ENCODE measurements at regions not wholly inside any gene's neighbourhood (a gene's known extent, or its start where the extent isn't known, plus 50 kb on each side); places are given as distances from the start of the nearest gene placed in this dataset.
"Not testable (repeated sequence)": the region's sequence is repeated elsewhere in the genome, so short reads cannot be mapped to it uniquely, and the experiment has no call there.

DNA sequence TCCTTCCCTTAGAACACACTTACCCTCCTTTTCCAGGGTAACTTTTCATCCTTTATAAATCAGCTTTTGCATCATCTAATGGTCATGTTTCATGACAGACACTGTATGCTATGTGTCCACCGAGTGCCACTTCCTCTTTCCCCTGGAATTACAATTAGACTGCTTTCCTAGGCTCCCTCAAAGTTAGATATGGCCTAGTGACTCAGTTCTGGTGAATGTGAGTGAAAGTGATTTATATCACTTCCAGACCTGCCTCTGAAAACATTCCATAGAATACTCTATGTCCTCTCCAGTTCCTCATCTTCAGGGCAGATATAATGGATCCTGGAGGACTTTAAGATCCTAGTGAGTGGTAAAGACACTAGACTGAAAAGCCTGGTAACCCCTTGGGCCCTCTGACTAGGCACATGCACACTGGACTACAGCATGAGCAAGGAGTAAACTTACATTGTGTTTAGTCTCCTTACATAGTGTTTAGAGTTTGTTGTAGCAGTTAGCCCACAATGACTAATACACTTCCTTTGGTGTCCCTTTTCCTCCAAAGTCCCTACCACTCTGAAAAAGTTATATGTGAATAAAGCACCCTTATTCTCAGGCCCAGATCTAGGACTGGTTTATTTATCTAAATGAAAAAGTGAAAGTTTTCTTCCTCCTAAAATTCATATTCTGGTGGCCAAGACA, 59.3 kb downstream of the GPR88 start:
- no peak for DNase-seq (ENCODE audit: low read depth in 4 of 4, low spot score in 2 of 4)

DNA sequence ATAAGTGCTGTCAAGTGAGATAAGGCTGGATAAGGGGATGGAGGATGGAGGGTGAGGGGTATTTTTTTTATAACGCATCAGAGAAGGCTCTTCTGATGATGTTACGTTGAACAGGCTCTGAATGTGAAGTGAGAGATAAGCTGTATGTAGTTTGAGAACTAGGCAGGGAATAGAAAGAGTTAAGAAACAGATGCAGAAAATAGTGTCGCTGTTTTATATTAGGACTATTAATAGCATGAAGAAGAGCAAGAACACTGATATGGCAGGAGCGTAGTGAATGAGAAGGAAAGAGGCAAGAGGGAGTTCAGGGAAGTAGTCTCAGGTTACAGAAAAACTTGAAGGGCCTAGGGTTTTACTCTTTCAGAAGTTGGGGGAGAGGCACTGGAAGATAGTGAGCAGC, 59.8 kb downstream of the GPR88 start:
- no peak for DNase-seq (ENCODE audit: low read depth in 4 of 4, low spot score in 2 of 4)

DNA sequence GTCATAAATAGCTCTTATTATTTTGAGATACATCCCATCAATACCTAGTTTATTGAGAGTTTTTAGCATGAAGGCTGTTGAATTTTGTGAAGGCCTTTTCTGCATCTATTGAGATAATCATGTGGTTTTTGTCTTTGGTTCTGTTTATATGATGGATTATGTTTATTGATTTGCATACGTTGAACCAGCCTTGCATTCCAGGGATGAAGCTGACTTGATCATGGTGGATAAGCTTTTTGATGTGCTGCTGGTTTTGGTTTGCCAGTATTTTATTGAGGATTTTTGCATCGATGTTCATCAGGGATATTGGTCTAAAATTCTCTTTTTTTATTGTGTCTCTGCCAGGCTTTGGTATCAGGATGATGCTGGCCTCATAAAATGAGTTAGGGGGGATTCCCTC, 62.4 kb downstream of the GPR88 start:
- DNase-seq (ENCODE audit: low read depth in 4 of 4, low spot score in 2 of 4) = not testable (repeated sequence)

DNA sequence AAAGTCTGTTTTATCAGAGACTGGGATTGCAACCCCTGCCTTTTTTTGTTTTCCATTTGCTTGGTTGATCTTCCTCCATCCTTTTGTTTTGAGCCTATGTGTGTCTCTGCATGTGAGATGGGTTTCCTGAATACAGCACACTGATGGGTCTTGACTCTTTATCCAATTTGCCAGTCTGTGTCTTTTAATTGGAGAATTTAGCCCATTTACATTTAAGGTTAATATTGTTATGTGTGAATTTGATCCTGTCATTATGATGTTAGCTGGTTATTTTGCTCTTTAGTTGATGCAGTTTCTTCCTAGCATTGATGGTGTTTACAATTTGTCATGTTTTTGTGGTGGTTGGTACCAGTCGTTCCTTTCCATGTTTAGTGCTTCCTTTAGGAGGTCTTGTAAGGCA, 64.1 kb downstream of the GPR88 start:
- not testable (repeated sequence) for DNase-seq (ENCODE audit: low read depth in 4 of 4, low spot score in 2 of 4)

DNA sequence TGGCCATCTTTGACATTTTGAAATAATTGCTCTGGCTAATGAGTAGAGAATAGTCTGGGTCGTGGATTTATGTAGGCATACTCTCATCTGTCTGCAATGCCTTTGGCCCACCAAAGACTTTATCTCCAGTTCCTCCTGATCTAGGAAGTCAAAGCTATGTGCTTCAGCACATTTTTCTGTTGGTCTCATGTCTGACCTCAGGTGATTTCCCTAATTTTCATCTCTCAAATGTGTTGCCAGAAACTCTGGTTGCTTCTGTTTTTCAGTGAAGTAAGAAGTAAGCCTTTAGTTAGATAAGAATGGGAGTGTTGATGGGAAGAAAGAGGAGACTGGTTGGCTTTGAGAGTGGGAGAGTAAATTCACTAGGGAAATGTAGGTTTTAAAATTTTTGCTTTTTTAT, 66.4 kb downstream of the GPR88 start:
- no peak for DNase-seq (ENCODE audit: low read depth in 4 of 4, low spot score in 2 of 4)

DNA sequence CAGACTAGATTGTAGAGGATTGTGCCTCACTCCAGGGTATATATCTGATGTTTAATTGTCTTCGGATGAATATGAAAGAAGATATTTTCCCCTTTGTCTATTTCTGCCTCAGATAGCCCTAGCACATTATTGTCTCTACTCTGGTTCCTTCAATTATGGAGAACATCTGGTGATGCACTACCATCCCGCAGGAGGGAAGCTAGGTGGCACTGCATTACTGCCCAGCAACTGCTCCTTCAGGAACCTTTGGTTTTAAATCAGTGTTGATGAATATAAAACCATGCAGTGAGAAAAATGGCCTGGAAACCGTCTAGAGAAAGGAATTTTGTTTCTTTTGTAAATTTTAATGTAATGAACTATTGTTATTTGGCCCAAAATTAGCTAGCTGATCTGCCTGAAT, 68.5 kb downstream of the GPR88 start:
- DNase-seq (ENCODE audit: low read depth in 4 of 4, low spot score in 2 of 4) = no peak

DNA sequence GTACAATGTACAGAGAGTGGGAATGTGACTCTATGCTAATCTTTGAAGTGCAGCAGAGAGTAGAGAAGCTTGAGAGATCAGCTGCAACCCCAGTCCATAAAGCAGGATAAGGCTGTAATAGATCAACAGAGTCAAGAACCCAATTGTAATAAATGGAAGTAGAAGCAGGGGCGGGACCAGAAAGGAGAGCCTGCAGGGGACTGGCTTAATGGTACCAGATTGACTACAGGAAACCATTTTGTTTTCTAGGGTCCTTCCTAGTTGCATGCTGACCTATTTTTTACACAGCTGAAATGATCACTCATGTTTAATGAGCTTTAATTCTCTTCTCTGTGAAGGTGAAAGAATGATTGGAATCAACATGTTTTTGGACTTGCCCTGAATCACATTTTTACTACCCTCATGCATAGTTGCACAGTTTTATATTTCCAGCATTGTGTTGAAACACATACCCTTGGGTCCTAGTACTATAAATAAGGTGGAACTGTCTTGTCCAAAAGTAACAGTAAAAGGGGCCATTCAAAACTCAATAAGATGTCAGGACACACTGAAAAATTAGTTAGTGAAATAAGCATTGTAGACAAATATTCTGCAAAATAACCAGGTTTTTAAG, 69.8 kb downstream of the GPR88 start:
- DNase-seq (ENCODE audit: low read depth in 4 of 4, low spot score in 2 of 4) = no peak

DNA sequence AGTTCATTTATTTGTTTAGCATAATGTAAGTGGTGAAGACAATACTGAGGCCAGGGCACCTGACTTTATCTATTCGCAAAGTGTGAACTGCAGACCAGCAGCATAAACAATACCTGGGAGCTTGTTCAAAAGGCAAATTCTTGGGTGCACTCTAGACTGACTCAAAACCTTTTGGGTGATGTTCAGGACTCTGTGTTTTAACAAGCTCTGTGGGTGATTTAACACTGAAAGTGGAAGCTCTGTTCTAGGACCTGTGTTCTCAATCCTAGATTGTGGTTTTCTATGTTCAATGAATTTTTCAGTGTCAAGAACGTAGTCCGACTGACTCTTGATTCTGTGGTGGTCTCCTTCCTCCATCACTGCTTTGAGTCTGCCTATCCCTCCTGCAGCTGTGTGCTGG, 71.9 kb downstream of the GPR88 start:
- no peak for DNase-seq (ENCODE audit: low read depth in 4 of 4, low spot score in 2 of 4)

DNA sequence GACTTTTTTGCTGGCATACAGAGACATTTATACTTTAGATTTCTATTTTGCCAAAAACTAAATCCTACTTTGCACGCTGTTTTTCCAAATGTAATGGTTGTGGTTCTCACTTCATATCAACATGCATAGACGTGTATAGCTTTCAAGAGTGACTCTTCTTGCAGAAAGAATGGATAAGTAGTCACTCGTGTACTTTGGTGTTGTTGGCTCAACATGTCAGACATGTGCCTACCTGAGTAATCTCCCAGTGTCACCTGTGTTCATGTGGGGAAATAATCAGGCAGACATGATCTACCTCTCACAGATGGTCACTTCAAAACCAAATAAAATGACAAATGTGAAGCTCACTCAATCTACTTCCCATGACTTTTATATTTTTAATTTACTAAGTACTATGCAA, 73.1 kb downstream of the GPR88 start:
- no peak for DNase-seq (ENCODE audit: low read depth in 4 of 4, low spot score in 2 of 4)

DNA sequence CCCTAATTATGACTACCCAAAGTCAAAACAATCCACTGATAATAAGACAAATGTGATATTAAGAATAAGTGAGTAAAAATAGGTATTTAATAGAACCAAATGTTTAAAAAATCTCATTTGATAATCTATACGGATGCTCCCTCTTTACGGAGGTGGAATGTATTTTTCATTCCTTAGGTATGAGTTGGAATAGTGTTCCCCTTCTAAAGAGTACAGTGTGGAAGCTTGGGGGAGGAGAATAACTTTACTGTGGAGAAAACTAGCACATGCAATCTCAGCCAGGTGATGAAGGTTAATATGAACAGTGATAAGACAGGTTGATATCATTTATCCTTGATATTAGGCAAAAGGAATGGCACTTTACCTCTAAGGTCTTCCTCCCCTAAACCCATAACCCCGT, 74.6 kb downstream of the GPR88 start:
- DNase-seq (ENCODE audit: low read depth in 4 of 4, low spot score in 2 of 4) = no peak

DNA sequence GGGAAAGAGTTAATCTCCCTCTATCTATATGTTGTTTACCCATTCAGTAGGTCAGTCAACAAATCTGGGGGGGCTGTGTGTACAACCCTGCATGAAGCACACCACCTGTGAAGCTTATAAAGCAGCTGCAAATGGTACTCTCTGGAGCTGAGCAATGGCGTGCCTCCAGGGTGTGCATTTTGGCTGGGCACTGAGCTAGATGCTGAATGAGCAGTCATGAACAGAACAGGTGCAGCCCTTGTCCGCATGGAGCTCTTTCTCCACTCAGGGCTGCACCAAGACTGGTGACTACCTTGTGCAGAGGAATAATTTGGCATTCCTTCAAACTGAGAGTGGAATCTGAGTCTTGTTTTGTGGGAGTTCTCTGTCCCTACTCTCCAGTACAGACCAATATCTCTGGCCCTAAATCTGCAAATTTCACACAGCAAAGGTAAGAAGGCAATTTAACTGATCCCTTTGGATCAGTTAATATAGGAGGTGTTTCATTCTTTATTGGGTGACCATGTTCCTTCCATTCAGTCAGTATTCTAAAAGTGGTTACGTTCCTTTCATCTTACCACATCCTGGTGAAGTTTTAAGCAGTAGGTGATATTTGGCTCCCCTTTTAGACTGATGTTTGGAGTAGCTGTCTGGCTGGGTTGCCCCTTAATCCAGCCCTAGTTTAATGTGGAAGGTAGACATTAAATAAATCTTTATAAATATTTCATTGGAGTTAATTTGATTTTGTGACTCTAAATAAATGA, 76.0 kb downstream of the GPR88 start:
- DNase-seq (ENCODE audit: low read depth in 4 of 4, low spot score in 2 of 4) = no peak

DNA sequence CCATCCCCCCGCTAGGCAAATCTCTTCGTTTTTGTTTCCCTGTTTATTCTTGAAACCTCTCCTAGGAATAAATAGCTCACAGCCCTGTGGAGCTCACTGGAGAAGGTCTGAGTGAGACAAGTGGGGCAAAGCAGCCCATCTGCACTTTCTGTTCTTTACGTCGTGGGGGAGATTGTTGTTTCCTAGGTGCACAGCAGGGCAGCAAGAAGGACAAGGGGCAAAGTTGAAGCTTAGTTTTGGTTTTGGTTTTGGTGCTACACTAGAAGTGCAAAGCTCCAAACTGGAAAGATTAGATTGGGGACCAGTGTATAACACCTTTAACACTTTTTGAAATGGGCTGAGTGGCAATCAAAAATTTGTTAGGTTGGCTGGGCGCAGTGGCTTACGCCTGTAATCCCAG, 76.6 kb downstream of the GPR88 start:
- DNase-seq (ENCODE audit: low read depth in 4 of 4, low spot score in 2 of 4) = no peak

DNA sequence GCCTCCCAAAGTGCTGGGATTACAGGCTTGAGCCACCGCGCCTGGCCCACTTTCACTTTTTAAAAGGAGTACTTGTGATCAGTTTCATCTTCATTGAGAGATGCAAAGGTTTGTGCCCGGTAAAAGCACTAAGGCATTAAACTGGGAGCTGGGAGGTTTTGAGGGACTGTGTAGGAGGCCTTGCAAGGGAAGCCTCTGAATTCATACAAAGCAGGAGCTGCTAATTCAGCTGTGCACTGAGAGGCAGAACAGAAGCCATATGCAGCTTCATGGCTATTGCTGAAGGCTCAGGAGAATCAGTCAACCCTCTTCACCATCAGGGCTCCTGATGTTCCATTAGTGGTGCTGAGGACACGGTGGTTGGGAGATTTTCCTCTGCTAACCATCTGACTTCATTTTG, 77.7 kb downstream of the GPR88 start:
- no peak for DNase-seq (ENCODE audit: low read depth in 4 of 4, low spot score in 2 of 4)

DNA sequence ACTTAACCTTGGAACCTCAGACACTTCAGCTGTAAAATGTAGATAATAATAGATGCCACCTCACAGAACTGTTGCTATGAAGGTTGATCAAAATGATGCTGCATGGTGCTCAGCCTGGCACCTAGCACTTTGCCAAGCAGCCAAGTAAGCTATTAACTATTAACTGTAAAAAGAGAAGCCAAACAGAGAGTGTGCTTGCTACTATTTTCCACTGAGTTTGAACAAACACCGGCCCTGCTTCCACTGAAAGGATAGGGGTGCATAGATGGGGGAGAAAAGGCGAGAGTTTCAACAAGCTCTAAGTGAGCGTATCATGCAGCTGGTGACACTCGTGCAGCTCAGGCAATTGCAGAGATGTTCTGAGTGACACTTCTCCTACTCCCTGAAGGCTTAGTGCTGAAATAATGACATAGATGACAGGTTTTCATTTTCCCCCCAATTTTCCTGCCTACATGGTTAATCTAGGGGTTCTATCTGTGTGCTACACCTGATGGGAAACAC, 78.2 kb downstream of the GPR88 start:
- no peak for DNase-seq (ENCODE audit: low read depth in 4 of 4, low spot score in 2 of 4)

DNA sequence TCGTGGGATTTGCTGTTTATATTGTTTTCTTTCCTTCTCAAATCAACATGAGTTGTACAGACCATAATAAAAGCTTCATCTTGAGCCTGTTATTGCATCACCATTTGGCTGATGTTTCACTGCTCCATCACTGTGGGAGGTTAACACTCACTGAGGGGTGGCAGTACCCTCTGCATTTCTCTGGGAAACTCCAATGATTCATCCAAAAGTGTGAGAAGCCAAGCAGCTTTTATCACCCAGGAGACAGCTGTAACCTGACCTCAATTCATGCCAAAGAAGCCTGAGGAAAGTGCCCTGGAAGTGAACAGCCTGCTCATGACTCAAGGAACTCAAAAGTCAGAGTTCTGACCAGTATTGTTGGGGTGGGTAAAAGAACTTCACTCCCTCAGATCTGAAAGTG, 84.1 kb downstream of the GPR88 start:
- peak in 1 of 4 donors; percentile 47 for DNase-seq (ENCODE audit: low read depth in 4 of 4, low spot score in 2 of 4)

DNA sequence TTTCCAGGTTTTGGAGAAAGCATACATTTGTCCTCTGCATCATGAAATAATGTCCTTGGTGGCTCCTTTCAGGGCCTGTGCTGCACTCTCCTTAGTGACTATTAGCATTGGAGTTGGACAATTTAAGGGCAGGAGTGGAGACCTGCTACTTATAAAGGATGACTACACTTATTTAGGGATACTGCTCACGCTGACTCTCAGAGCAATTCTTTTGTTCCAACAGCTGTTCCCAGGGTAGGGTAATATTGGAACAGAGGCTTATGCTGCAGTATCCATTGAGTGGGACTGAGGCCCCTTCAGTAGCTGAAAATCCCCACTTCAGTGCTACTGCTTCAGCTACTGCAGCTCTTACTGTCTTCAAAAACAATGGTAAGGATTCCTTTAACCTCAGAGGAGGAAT, 84.6 kb downstream of the GPR88 start:
- no peak for DNase-seq (ENCODE audit: low read depth in 4 of 4, low spot score in 2 of 4)

DNA sequence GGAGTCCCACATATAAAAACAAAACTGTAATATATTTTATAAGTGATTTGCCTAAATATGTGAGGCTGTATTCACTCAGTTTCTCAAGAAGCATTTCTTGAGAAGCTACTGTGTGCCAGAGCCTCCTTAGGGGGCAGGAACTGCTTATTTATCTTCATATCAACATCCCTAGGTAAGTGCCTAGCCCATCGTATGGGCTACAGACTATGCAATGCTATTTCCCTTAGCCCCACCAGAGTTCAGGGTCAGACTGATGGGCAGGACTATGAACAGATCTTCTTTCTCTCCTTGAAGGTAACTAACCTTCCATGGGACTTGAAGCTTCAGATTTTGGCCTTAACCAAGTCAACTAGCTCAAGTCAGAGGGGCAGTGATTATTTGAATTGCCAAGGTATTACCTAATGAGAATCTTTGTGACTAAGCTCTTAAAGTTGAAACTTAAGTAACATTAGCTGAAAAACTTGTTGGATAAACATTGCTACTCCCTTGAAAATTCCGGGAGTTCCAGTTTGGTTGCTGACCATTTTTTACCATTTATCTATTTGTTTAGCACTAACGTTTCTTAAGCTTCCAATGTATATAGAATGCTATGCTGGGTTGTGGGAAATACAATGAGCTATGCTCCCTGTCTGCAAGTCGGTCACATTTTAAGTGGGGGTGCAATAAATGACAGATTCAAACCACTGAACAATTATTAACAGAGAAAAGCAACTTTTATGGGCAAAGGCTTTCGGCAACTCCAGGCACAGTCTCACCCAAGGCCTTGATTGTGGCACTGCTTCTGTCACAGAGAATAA, 85.2 kb downstream of the GPR88 start:
- DNase-seq (ENCODE audit: low read depth in 4 of 4, low spot score in 2 of 4) = no peak

DNA sequence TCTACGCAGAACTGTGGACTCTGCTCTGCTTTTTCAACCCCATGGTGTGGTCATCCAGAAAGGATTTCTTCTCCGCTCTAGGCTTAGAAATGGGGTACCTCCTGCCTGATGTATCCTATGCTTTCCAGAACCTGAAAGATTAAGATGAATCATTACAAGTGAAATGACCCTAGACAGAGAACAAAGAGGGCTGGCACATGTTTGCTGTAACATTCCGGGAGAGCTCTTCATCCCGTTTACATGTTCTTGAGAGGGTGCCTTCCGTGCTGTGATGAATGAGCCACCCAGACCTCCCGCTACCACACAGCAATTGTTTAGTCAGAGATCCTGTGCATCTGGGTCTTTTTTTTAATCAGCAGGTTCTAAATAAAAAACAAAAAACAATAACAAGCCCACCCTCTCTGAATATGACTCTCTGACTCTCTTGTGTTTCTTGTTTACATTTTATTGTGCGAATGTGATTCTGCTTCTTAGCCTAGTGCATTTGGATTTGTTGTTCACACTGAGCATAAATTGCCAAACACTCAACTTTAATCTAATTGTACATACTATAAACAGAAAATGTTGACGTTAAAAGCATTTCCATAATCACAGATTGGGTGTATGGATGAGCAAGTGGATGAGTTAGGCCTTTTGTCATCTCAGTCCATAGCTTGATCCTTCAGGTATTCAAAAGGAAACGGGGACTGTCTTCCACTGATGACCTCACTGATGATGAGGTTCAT, 87.1 kb downstream of the GPR88 start:
- no peak for DNase-seq (ENCODE audit: low read depth in 4 of 4, low spot score in 2 of 4)

DNA sequence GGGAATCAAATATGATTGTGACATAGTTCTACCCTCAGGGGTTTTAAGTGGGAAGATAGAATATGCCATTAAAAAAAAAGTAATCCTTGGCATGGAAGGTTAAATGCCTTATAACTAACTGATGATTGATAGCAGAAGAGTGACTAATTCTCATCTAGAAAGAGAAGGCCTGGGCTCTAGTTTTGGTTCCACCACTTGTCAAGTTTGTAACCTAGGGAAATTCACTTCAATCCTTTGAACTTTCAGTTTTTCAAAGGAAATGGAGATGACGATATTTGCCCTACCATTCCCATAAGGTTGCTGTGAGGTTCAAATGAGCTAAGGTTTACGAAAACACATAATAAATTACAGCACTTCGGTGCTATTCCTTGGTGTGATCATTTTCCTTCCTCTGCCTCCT, 88.5 kb downstream of the GPR88 start:
- DNase-seq (ENCODE audit: low read depth in 4 of 4, low spot score in 2 of 4) = no peak

DNA sequence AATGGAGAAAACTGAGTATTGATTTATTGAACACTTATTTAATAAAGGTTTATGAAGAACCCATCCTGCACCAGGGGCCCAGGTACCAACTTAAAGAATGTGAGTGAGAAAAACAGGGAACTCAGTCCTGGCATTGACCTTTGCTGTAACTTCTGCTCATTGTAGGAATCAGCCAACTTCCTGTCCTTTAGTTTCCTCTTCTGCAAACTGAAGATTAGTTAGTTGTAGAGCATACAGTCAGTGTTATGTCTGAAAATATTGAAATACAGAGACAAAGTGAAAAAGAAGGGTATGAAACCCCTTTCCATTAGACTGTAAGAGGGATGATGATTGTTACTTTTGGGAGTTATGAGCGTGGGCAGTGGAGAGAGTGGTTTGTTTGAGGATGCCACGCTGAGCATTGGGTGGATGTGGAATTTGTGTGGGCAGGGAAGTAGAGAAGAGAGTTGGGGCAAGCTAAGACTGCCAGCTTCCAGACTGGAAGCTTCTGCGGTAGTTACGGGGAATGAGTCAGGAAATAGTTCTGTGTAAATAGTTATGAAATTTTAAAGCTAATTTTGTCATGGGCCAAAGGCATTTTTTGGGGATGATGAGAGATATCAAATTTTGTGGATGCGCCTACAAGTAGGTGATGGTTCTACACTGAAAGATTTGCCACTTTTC, 89.2 kb downstream of the GPR88 start:
- no peak for DNase-seq (ENCODE audit: low read depth in 4 of 4, low spot score in 2 of 4)

Data from left renal cortex interstitium (tissue), 4 donors.